ENCODE measurements at regions not wholly inside any gene's neighbourhood (a gene's known extent, or its start where the extent isn't known, plus 50 kb on each side); places are given as distances from the start of the nearest gene placed in this dataset.

- Histone ChIP-seq H4K20me1 (ENCODE audit: insufficient read depth, low read length, poor library complexity, severe bottlenecking) (no peaks in the 10 kb centered on the region), H3K4me1 (ENCODE audit: insufficient read depth, low read length, poor library complexity, severe bottlenecking) (no peaks in the 10 kb centered on the region), H3K4me2 (ENCODE audit: low read depth, low read length, poor library complexity, severe bottlenecking) (no peak overlapping the region), H3F3A (ENCODE audit: low read depth) (no peaks in the 10 kb centered on the region), H3K79me2 (ENCODE audit: insufficient read depth, low read length) (no peaks in the 10 kb centered on the region), H3K9me2 (replicated peaks; ENCODE audit: low read depth, low read length) (no peaks in the 10 kb centered on the region), H3K36me3 (ENCODE audit: insufficient read depth, low read length) (no peaks in the 10 kb centered on the region), H3K9ac (ENCODE audit: low read depth, low read length, poor library complexity, severe bottlenecking) (no peak overlapping the region), H3K9me3 (ENCODE audit: insufficient read depth, low read depth, low read length) (no peaks in the 10 kb centered on the region; the same call in 1 of the 2 replicates), H3K4me3 (ENCODE audit: low read length, poor library complexity, severe bottlenecking) (no peak overlapping the region), H3K27me3 (ENCODE audit: insufficient read depth, low read length, poor library complexity, severe bottlenecking) (no peaks in the 10 kb centered on the region), H2AFZ (ENCODE audit: low read length) (no peak overlapping the region)
- no peak for TF ChIP-seq CTCF (conservative IDR thresholded peaks at IDR 0.05; ENCODE audit: low read length)
Observed at GRCh38 chr22:47901911-47902310, 1139.5 kb downstream of the TBC1D22A start.

- Histone ChIP-seq H3K9me2 (replicated peaks; ENCODE audit: low read depth, low read length) (no peaks in the 10 kb centered on the region), H3K9me3 (ENCODE audit: insufficient read depth, low read depth, low read length) (no peaks in the 10 kb centered on the region; the same call in 1 of the 2 replicates), H3K9ac (ENCODE audit: low read depth, low read length, poor library complexity, severe bottlenecking) (no peak overlapping the region), H3K4me2 (ENCODE audit: low read depth, low read length, poor library complexity, severe bottlenecking) (no peak overlapping the region), H2AFZ (ENCODE audit: low read length) (no peak overlapping the region), H3F3A (ENCODE audit: low read depth) (no peaks in the 10 kb centered on the region), H3K4me1 (ENCODE audit: insufficient read depth, low read length, poor library complexity, severe bottlenecking) (no peaks in the 10 kb centered on the region), H3K27me3 (ENCODE audit: insufficient read depth, low read length, poor library complexity, severe bottlenecking) (no peaks in the 10 kb centered on the region), H3K79me2 (ENCODE audit: insufficient read depth, low read length) (no peaks in the 10 kb centered on the region), H3K36me3 (ENCODE audit: insufficient read depth, low read length) (no peaks in the 10 kb centered on the region), H4K20me1 (ENCODE audit: insufficient read depth, low read length, poor library complexity, severe bottlenecking) (no peaks in the 10 kb centered on the region), H3K4me3 (ENCODE audit: low read length, poor library complexity, severe bottlenecking) (no peak overlapping the region)
- no peak for TF ChIP-seq CTCF (conservative IDR thresholded peaks at IDR 0.05; ENCODE audit: low read length)
- no peak for TF ChIP-seq EZH2phosphoT487 (IDR thresholded peaks at IDR 0.05; ENCODE audit: borderline replicate concordance)
Observed at GRCh38 chr22:47899894-47900293, 1137.4 kb downstream of the TBC1D22A start.

- H3K79me2 ChIP-seq (ENCODE audit: insufficient read depth, low read length), result no peaks in the 10 kb centered on the region
- H3K27me3 ChIP-seq (ENCODE audit: insufficient read depth, low read length, poor library complexity, severe bottlenecking), result no peaks in the 10 kb centered on the region
- no peak overlapping the region for H2AFZ ChIP-seq (ENCODE audit: low read length)
- H3K9me3 ChIP-seq (ENCODE audit: insufficient read depth, low read depth, low read length), result peaks cover 4% of the 10 kb centered on the region; the same call in 1 of the 2 replicates
- no peaks in the 10 kb centered on the region for H3K4me1 ChIP-seq (ENCODE audit: insufficient read depth, low read length, poor library complexity, severe bottlenecking)
- no peaks in the 10 kb centered on the region for H3K36me3 ChIP-seq (ENCODE audit: insufficient read depth, low read length)
- H3K9ac ChIP-seq (ENCODE audit: low read depth, low read length, poor library complexity, severe bottlenecking), result no peak overlapping the region
- TF ChIP-seq EZH2phosphoT487 (IDR thresholded peaks at IDR 0.05; ENCODE audit: borderline replicate concordance) (no peak), CTCF (conservative IDR thresholded peaks at IDR 0.05; ENCODE audit: low read length) (no peak)
- no peaks in the 10 kb centered on the region for H3K9me2 ChIP-seq (replicated peaks; ENCODE audit: low read depth, low read length)
- H4K20me1 ChIP-seq (ENCODE audit: insufficient read depth, low read length, poor library complexity, severe bottlenecking), result no peaks in the 10 kb centered on the region
- no peak overlapping the region for H3K4me3 ChIP-seq (ENCODE audit: low read length, poor library complexity, severe bottlenecking)
- H3F3A ChIP-seq (ENCODE audit: low read depth), result no peaks in the 10 kb centered on the region
- no peak overlapping the region for H3K4me2 ChIP-seq (ENCODE audit: low read depth, low read length, poor library complexity, severe bottlenecking)
Observed at GRCh38 chr22:47898946-47899345, 1136.5 kb downstream of the TBC1D22A start.
